ENCODE measurements at regions not wholly inside any gene's neighbourhood (a gene's known extent, or its start where the extent isn't known, plus 50 kb on each side); places are given as distances from the start of the nearest gene placed in this dataset.

- no peak for TF ChIP-seq ZBTB49 (CRISPR knock-in tag; IDR thresholded peaks at IDR 0.05; ENCODE audit: borderline replicate concordance)
- TF ChIP-seq TEAD3 (CRISPR knock-in tag; optimal IDR thresholded peaks at IDR 0.05; ENCODE audit: borderline replicate concordance): no peak
- no peak for TF ChIP-seq NFAT5 (CRISPR knock-in tag; IDR thresholded peaks at IDR 0.05)
- no peak for TF ChIP-seq GABPA (IDR thresholded peaks at IDR 0.05; ENCODE audit: low read depth, low read length)
- TF ChIP-seq GABPA (CRISPR knock-in tag; IDR thresholded peaks at IDR 0.05; ENCODE audit: low read depth): no peak
- no peak for TF ChIP-seq ZNF839 (CRISPR knock-in tag; IDR thresholded peaks at IDR 0.05; ENCODE audit: borderline replicate concordance)
- no peak for TF ChIP-seq ZNF224 (CRISPR knock-in tag; IDR thresholded peaks at IDR 0.05)
- no peak for TF ChIP-seq ZNF510 (CRISPR knock-in tag; IDR thresholded peaks at IDR 0.05; ENCODE audit: low read depth)
- no peak for TF ChIP-seq ZNF124 (CRISPR knock-in tag; IDR thresholded peaks at IDR 0.05)
- no peak for TF ChIP-seq ZNF720 (CRISPR knock-in tag; IDR thresholded peaks at IDR 0.05)
- no peak for TF ChIP-seq SKI (IDR thresholded peaks at IDR 0.05; ENCODE audit: partially characterized antibody)
- TF ChIP-seq TBX2 (CRISPR knock-in tag; IDR thresholded peaks at IDR 0.05; ENCODE audit: borderline replicate concordance): no peak
These were observed 236.0 kb upstream of the NR5A2 start (continued) for GRCh38 chr1:199791495-199791894.
